OCI-LY7 (cell line): ENCODE measurements at regions not wholly inside any gene's neighbourhood (a gene's known extent, or its start where the extent isn't known, plus 50 kb on each side); places are given as distances from the start of the nearest gene placed in this dataset.

Source experiments
- CTCF ChIP-seq: fragments of 200-600 bp; sonication (generic); conservative IDR thresholded peaks from 2 replicates; pipeline ENCODE4 v1.5.1; 2014; ENCODE audit warnings: mild to moderate bottlenecking, antibody characterized with exemption, low read length, moderate library complexity, mixed read lengths
- EZH2phosphoT487 ChIP-seq: fragments of 200-600 bp; sonication (generic); IDR thresholded peaks from 2 replicates; pipeline ENCODE4 v1.6.1; 2018; ENCODE audit warnings: low read depth, borderline replicate concordance, mild to moderate bottlenecking, mixed run types, antibody characterized with exemption, low read length, moderate library complexity, mixed read lengths

- TF ChIP-seq CTCF (no peak), EZH2phosphoT487 (no peak)
Measured at GRCh38 chr4:147118528-147118927, 172.9 kb upstream of the TTC29 start.
